ENCODE measurements at regions not wholly inside any gene's neighbourhood (a gene's known extent, or its start where the extent isn't known, plus 50 kb on each side); places are given as distances from the start of the nearest gene placed in this dataset.

GRCh38 chr15:77942611-77943211 is 134.8 kb downstream of the TBC1D2B start (continued):
- TF ChIP-seq ZKSCAN5 (CRISPR knock-in tag; IDR thresholded peaks at IDR 0.05) = no peak
- TF ChIP-seq RAD21 (CRISPR knock-in tag; IDR thresholded peaks at IDR 0.05) = no peak
- no peak for TF ChIP-seq ZNF740 (CRISPR knock-in tag; IDR thresholded peaks at IDR 0.05)
- peak; percentile 85 for TF ChIP-seq PAXIP1 (CRISPR knock-in tag; conservative IDR thresholded peaks at IDR 0.05)
- peak in 1 of 2 experiments; percentile 34; a peak in 1 of 4 replicates for TF ChIP-seq POLR2A (IDR thresholded peaks at IDR 0.05; ENCODE audit: insufficient read depth in 1 of 2, low read depth in 2 of 2, low read length in 2 of 2)
- TF ChIP-seq PHF21A (CRISPR knock-in tag; IDR thresholded peaks at IDR 0.05) = peak; percentile 53; the same call in 1 of the 2 replicates
- no peak; the same call in 1 of the 2 replicates for TF ChIP-seq POLR2G (IDR thresholded peaks at IDR 0.05; ENCODE audit: low read depth, low read length)
- no peak for TF ChIP-seq ZNF749 (CRISPR knock-in tag; IDR thresholded peaks at IDR 0.05; ENCODE audit: borderline replicate concordance)
- 0 out of 2 replicates have a peak, but pooled peaks have one; percentile 30 for TF ChIP-seq KDM6A (CRISPR knock-in tag; IDR thresholded peaks at IDR 0.05; ENCODE audit: low read depth)
- TF ChIP-seq DMTF1 (CRISPR knock-in tag; IDR thresholded peaks at IDR 0.05) = no peak
- TF ChIP-seq ZNF557 (CRISPR knock-in tag; IDR thresholded peaks at IDR 0.05) = no peak
- TF ChIP-seq MYC (CRISPR knock-in tag; IDR thresholded peaks at IDR 0.05; ENCODE audit: borderline replicate concordance) = peak; percentile 29; the same call in 1 of the 2 replicates
- no peak for TF ChIP-seq KDM5A (IDR thresholded peaks at IDR 0.05; ENCODE audit: borderline replicate concordance, low read length)
- peak; percentile 68 for TF ChIP-seq ZNF362 (CRISPR knock-in tag; IDR thresholded peaks at IDR 0.05; ENCODE audit: borderline replicate concordance)
- TF ChIP-seq SOX5 (CRISPR knock-in tag; IDR thresholded peaks at IDR 0.05; ENCODE audit: borderline replicate concordance) = 0 out of 2 replicates have a peak, but pooled peaks have one; percentile 21
- TF ChIP-seq LCORL (IDR thresholded peaks at IDR 0.05) = no peak
- peak; percentile 64; the same call in 1 of the 2 replicates for TF ChIP-seq LCORL (CRISPR knock-in tag; IDR thresholded peaks at IDR 0.05)
- no peak; the same call in 1 of the 2 replicates for TF ChIP-seq ZFP91 (CRISPR knock-in tag; IDR thresholded peaks at IDR 0.05; ENCODE audit: borderline replicate concordance)
- 0 out of 2 replicates have a peak, but pooled peaks have one; percentile 18 for TF ChIP-seq CBX5 (CRISPR knock-in tag; IDR thresholded peaks at IDR 0.05; ENCODE audit: borderline replicate concordance)
- peak; percentile 39; the same call in 1 of the 2 replicates for TF ChIP-seq SOX13 (IDR thresholded peaks at IDR 0.05)
- peak in 1 of 2 experiments; percentile 62; a peak in 2 of 4 replicates for TF ChIP-seq SOX13 (CRISPR knock-in tag; conservative IDR thresholded peaks at IDR 0.05 in 1 of 2, IDR thresholded peaks at IDR 0.05 in 1 of 2)
- peak; percentile 51; the same call in 1 of the 2 replicates for TF ChIP-seq ZSCAN25 (CRISPR knock-in tag; IDR thresholded peaks at IDR 0.05)
